HFFc6 (cell line): ENCODE measurements at regions not wholly inside any gene's neighbourhood (a gene's known extent, or its start where the extent isn't known, plus 50 kb on each side); places are given as distances from the start of the nearest gene placed in this dataset.

Source experiments
- DNase-seq: peaks from one replicate; pipeline ENCODE4 v3.0.0-alpha.2; 2018
- H3K27ac Mint-ChIP-seq: 2 replicates; pipeline ENCODE4 v1.8.0; 2020; ENCODE audit warnings: mild to moderate bottlenecking, mixed read lengths
- H3K27me3 Mint-ChIP-seq: 2 replicates; pipeline ENCODE4 v1.8.0; 2021; ENCODE audit warnings: mild to moderate bottlenecking, moderate library complexity, mixed read lengths; ENCODE audit not compliant: insufficient read depth
- H3K36me3 Mint-ChIP-seq: 2 replicates; pipeline ENCODE4 v1.8.0; 2021; ENCODE audit warnings: low read depth, mixed read lengths
- H3K4me1 Mint-ChIP-seq: 2 replicates; pipeline ENCODE4 v1.8.0; 2020; ENCODE audit warnings: low read depth, mixed read lengths
- H3K4me3 Mint-ChIP-seq: 2 replicates; pipeline ENCODE4 v1.8.0; 2020; ENCODE audit warnings: mild to moderate bottlenecking, moderate library complexity, mixed read lengths
- H3K9me3 Mint-ChIP-seq: 2 replicates; pipeline ENCODE4 v1.8.0; 2020; ENCODE audit warnings: mild to moderate bottlenecking, mixed read lengths
- TF ChIP-seq, protein P1 (sequence below): fragments of 200-600 bp; sonication (generic); IDR thresholded peaks from 2 replicates; pipeline ENCODE4 v1.5.0; 2021; ENCODE audit warnings: antibody characterized with exemption, mild to moderate bottlenecking

GRCh38 chr1:164071288-164071687, 487.7 kb upstream of the PBX1 start:
- Mint-ChIP-seq H3K27me3 (no peaks in the 10 kb centered on the region), H3K36me3 (no peaks in the 10 kb centered on the region; the same call in 1 of the 2 replicates), H3K27ac (no peak overlapping the region), H3K4me3 (no peak overlapping the region), H3K9me3 (peaks cover 26% of the 10 kb centered on the region), H3K4me1 (no peaks in the 10 kb centered on the region)
- TF ChIP-seq, protein P1, sequence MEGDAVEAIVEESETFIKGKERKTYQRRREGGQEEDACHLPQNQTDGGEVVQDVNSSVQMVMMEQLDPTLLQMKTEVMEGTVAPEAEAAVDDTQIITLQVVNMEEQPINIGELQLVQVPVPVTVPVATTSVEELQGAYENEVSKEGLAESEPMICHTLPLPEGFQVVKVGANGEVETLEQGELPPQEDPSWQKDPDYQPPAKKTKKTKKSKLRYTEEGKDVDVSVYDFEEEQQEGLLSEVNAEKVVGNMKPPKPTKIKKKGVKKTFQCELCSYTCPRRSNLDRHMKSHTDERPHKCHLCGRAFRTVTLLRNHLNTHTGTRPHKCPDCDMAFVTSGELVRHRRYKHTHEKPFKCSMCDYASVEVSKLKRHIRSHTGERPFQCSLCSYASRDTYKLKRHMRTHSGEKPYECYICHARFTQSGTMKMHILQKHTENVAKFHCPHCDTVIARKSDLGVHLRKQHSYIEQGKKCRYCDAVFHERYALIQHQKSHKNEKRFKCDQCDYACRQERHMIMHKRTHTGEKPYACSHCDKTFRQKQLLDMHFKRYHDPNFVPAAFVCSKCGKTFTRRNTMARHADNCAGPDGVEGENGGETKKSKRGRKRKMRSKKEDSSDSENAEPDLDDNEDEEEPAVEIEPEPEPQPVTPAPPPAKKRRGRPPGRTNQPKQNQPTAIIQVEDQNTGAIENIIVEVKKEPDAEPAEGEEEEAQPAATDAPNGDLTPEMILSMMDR, result no peak
- no peak for DNase-seq

GRCh38 chr1:164086832-164087231, 472.2 kb upstream of the PBX1 start:
- no peaks in the 10 kb centered on the region for H3K36me3 Mint-ChIP-seq
- H3K27me3 Mint-ChIP-seq, result no peaks in the 10 kb centered on the region
- no peak overlapping the region for H3K4me3 Mint-ChIP-seq
- peaks cover 12% of the 10 kb centered on the region; the same call in 1 of the 2 replicates for H3K4me1 Mint-ChIP-seq
- no peak for DNase-seq
- H3K9me3 Mint-ChIP-seq, result no peaks in the 10 kb centered on the region
- TF ChIP-seq, protein P1, result no peak
- no peak overlapping the region for H3K27ac Mint-ChIP-seq

- no peaks in the 10 kb centered on the region for H3K27me3 Mint-ChIP-seq
- no peak for DNase-seq
- H3K36me3 Mint-ChIP-seq, result no peaks in the 10 kb centered on the region
- no peak overlapping the region; the same call in 1 of the 2 replicates for H3K27ac Mint-ChIP-seq
- H3K4me1 Mint-ChIP-seq, result peaks cover 12% of the 10 kb centered on the region; the same call in 1 of the 2 replicates
- TF ChIP-seq, protein P1, result no peak
- peaks cover 5% of the 10 kb centered on the region; the same call in 1 of the 2 replicates for H3K9me3 Mint-ChIP-seq
- peak overlapping the region; percentile 76 for H3K4me3 Mint-ChIP-seq
Observed at GRCh38 chr1:164087906-164088453, 471.0 kb upstream of the PBX1 start.

GRCh38 chr1:164092603-164093353, 466.2 kb upstream of the PBX1 start:
- TF ChIP-seq, protein P1, result peak; percentile 40; the same call in 1 of the 2 replicates
- Mint-ChIP-seq H3K4me3 (no peak overlapping the region), H3K36me3 (no peaks in the 10 kb centered on the region), H3K4me1 (peaks cover 6% of the 10 kb centered on the region; the same call in 1 of the 2 replicates), H3K27ac (no peak overlapping the region), H3K9me3 (peaks cover 15% of the 10 kb centered on the region), H3K27me3 (peaks cover 2% of the 10 kb centered on the region)
- no peak for DNase-seq

DNA sequence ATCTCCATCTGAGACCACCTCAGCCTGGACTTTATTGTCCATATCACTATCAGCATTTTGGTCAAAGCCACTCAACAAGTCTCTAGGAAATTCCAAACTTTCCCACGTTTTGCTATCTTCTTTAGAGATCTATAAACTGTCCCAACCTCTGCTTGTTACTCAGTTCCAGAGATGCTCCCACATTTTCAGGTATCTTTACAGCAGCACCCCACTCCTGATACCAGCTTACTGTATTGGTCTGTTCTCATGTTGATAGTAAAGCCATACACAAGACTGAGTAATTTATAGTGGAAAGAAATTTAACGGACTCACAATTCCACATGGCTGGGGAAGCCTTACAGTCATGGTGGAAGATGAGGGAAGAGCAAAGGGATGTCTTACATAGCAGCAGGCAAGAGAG, 465.4 kb upstream of the PBX1 start:
- no peaks in the 10 kb centered on the region for H3K4me1 Mint-ChIP-seq
- H3K36me3 Mint-ChIP-seq, result no peaks in the 10 kb centered on the region
- H3K9me3 Mint-ChIP-seq, result peaks cover 15% of the 10 kb centered on the region
- TF ChIP-seq, protein P1, result no peak
- peaks cover 3% of the 10 kb centered on the region for H3K27me3 Mint-ChIP-seq
- no peak overlapping the region for H3K4me3 Mint-ChIP-seq
- H3K27ac Mint-ChIP-seq, result no peak overlapping the region
- no peak for DNase-seq
